ENCODE measurements at regions not wholly inside any gene's neighbourhood (a gene's known extent, or its start where the extent isn't known, plus 50 kb on each side); places are given as distances from the start of the nearest gene placed in this dataset.

GRCh38 chr12:87779016-87779415 lies 250.2 kb downstream of the C12orf50 start:
- no peaks in the 10 kb centered on the region for H3K4me1 Mint-ChIP-seq
- intact Hi-C loops (cut with micrococcal nuclease), result no loop called here
- no peaks in the 10 kb centered on the region for H3K27me3 ChIP-seq (replicated peaks in 1 of 4; ENCODE audit: control extremely low read depth in 1 of 4, control insufficient read depth in 3 of 4, insufficient read depth in 4 of 4, low read length in 3 of 4)
- no peaks in the 10 kb centered on the region for H3K4me1 ChIP-seq (ENCODE audit: control insufficient read depth in 2 of 2, insufficient read depth in 2 of 2, low read length in 2 of 2)
- H3K9me3 Mint-ChIP-seq (ENCODE audit: insufficient read depth), result no peaks in the 10 kb centered on the region
- H3K27ac ChIP-seq (ENCODE audit: low read length in 2 of 2), result no peak overlapping the region
- DNase-seq (no peak), ATAC-seq (ENCODE audit: low read depth) (no peak)
- no peak overlapping the region for H3K4me2 ChIP-seq (replicated peaks; ENCODE audit: low read depth, low read length, poor library complexity, severe bottlenecking)
- H4K20me1 ChIP-seq (ENCODE audit: control insufficient read depth, insufficient read depth, low read length, poor library complexity, severe bottlenecking), result no peaks in the 10 kb centered on the region
- H3K36me3 ChIP-seq (replicated peaks in 1 of 2; ENCODE audit: control extremely low read depth in 1 of 2, control insufficient read depth in 1 of 2, extremely low read depth in 1 of 2, insufficient read depth in 2 of 2, low read length in 1 of 2), result no peaks in the 10 kb centered on the region
- no peak overlapping the region for H3K27ac Mint-ChIP-seq
- H2AFZ ChIP-seq (ENCODE audit: insufficient read depth, low read depth, low read length, poor library complexity, severe bottlenecking), result no peak overlapping the region
- no peaks in the 10 kb centered on the region for H3K9me3 ChIP-seq (ENCODE audit: control extremely low read depth in 1 of 3, control insufficient read depth in 2 of 3, insufficient read depth in 1 of 3, low read length in 2 of 3)
- no peak for TF ChIP-seq EZH2 (IDR thresholded peaks at IDR 0.05; ENCODE audit: borderline replicate concordance, insufficient read depth, low read depth, low read length, poor library complexity, severe bottlenecking)
- TF ChIP-seq CTCF (IDR thresholded peaks at IDR 0.05), result no peak
- H3K4me3 Mint-ChIP-seq, result no peak overlapping the region
- H3K4me3 ChIP-seq (ENCODE audit: control extremely low read depth in 1 of 5, extremely low read depth in 1 of 5, insufficient read depth in 1 of 5, low read depth in 2 of 5, low read length in 4 of 5), result no peak overlapping the region
- H3K27me3 Mint-ChIP-seq, result no peaks in the 10 kb centered on the region
- POLR2A ChIA-PET, result no interaction called here
- CTCF ChIA-PET, result no interaction called here
- WGBS (ENCODE audit: insufficient coverage), result 70% methylated on average over 2 of the region's 2 CpGs
- H3K79me2 ChIP-seq (ENCODE audit: control insufficient read depth, insufficient read depth, low read length), result no peaks in the 10 kb centered on the region
- no peak overlapping the region for H3K9ac ChIP-seq (ENCODE audit: low read length)

GRCh38 chr12:87778065-87778464 lies 251.1 kb downstream of the C12orf50 start:
- 100% methylated on average over 1 of the region's 1 CpG for WGBS (ENCODE audit: insufficient coverage)
- Histone ChIP-seq H3K9ac (ENCODE audit: low read length) (no peak overlapping the region), H3K4me3 (ENCODE audit: control extremely low read depth in 1 of 5, extremely low read depth in 1 of 5, insufficient read depth in 1 of 5, low read depth in 2 of 5, low read length in 4 of 5) (no peak overlapping the region), H3K27me3 (replicated peaks in 1 of 4; ENCODE audit: control extremely low read depth in 1 of 4, control insufficient read depth in 3 of 4, insufficient read depth in 4 of 4, low read length in 3 of 4) (no peaks in the 10 kb centered on the region), H4K20me1 (ENCODE audit: control insufficient read depth, insufficient read depth, low read length, poor library complexity, severe bottlenecking) (no peaks in the 10 kb centered on the region), H3K9me3 (ENCODE audit: control extremely low read depth in 1 of 3, control insufficient read depth in 2 of 3, insufficient read depth in 1 of 3, low read length in 2 of 3) (no peaks in the 10 kb centered on the region), H3K79me2 (ENCODE audit: control insufficient read depth, insufficient read depth, low read length) (no peaks in the 10 kb centered on the region), H3K4me2 (replicated peaks; ENCODE audit: low read depth, low read length, poor library complexity, severe bottlenecking) (no peak overlapping the region), H3K36me3 (replicated peaks in 1 of 2; ENCODE audit: control extremely low read depth in 1 of 2, control insufficient read depth in 1 of 2, extremely low read depth in 1 of 2, insufficient read depth in 2 of 2, low read length in 1 of 2) (no peaks in the 10 kb centered on the region), H3K4me1 (ENCODE audit: control insufficient read depth in 2 of 2, insufficient read depth in 2 of 2, low read length in 2 of 2) (no peaks in the 10 kb centered on the region), H3K27ac (ENCODE audit: low read length in 2 of 2) (no peak overlapping the region), H2AFZ (ENCODE audit: insufficient read depth, low read depth, low read length, poor library complexity, severe bottlenecking) (no peak overlapping the region)
- ChIA-PET CTCF (no interaction called here), POLR2A (no interaction called here)
- no peak overlapping the region for H3K4me3 Mint-ChIP-seq
- no peaks in the 10 kb centered on the region for H3K27me3 Mint-ChIP-seq
- no peaks in the 10 kb centered on the region for H3K9me3 Mint-ChIP-seq (ENCODE audit: insufficient read depth)
- no peak for ATAC-seq (ENCODE audit: low read depth)
- TF ChIP-seq EZH2 (IDR thresholded peaks at IDR 0.05; ENCODE audit: borderline replicate concordance, insufficient read depth, low read depth, low read length, poor library complexity, severe bottlenecking), result no peak
- no peak for TF ChIP-seq CTCF (IDR thresholded peaks at IDR 0.05)
- no peak for DNase-seq
- intact Hi-C loops (cut with micrococcal nuclease), result no loop called here
- no peaks in the 10 kb centered on the region for H3K4me1 Mint-ChIP-seq
- H3K27ac Mint-ChIP-seq, result no peak overlapping the region

All from B cell (primary cell).